ENCODE measurements at regions not wholly inside any gene's neighbourhood (a gene's known extent, or its start where the extent isn't known, plus 50 kb on each side); places are given as distances from the start of the nearest gene placed in this dataset.

DNA sequence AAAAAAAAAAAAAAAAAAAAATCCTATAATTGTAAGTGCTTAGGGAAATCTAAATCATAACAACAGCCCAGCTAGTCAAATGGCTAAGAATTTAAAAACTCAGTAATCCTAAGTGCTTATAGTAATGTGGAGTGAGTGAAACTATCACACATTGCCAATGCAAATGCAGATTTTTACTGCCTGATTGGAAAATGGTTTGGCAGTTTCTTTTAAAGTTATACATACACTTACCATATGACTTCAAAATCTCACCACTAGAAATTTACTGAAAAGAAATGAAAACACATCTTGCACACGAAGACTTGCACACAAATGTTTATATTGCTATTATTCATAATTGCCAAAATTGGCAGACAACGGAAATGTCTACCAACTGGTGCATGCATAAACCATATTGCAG is 51.3 kb upstream of the STXBP6 start:
- no peak for DNase-seq (ENCODE audit: low read depth in 2 of 2)

Data from stimulated activated CD8-positive, alpha-beta memory T cell treated with anti-CD3 and anti-CD28 coated beads, Interleukin-15, amount 100 ng/mL, for 48 hours (primary cell).